GM12874 (cell line): ENCODE measurements at regions not wholly inside any gene's neighbourhood (a gene's known extent, or its start where the extent isn't known, plus 50 kb on each side); places are given as distances from the start of the nearest gene placed in this dataset.

Source experiments
- TF ChIP-seq, protein P1 (sequence below): IDR thresholded peaks from 2 replicates; pipeline ENCODE4 v1.5.1; 2011; ENCODE audit warnings: low read depth, mild to moderate bottlenecking, control low read depth, low read length, moderate library complexity; ENCODE audit not compliant: insufficient read depth

DNA sequence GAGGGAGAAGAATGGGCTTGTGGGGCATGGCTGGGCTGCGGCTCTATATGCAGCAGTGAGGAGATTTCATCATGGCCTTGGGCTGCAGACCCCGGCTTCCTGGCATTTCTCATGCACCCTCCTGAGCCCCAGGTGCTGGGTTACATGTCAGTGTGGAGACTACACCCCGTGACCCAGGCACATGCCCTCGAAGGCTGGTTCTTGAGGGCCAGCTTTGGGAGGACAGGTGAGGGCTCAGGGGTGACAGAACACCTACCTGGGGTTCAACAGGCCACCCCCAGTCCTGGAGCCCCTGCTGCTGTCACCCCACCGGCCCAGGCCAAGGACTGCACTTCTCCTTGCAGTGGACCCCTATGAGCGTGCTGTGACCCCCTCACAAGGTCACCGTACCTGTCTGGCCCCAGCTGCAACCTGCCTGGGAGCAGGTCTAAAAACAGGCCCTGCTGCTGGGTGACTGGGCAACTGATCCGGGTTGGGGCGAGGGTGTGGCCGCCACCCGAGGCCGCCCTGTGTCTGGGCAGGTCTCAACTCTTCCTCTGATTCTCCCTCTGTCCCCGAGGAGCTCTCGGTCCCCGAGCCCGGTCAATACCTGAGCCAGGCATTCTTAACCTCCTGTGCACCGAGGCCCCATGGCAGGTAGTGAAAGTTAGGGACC, 94.8 kb upstream of the OTOS start:
- TF ChIP-seq, protein P1, sequence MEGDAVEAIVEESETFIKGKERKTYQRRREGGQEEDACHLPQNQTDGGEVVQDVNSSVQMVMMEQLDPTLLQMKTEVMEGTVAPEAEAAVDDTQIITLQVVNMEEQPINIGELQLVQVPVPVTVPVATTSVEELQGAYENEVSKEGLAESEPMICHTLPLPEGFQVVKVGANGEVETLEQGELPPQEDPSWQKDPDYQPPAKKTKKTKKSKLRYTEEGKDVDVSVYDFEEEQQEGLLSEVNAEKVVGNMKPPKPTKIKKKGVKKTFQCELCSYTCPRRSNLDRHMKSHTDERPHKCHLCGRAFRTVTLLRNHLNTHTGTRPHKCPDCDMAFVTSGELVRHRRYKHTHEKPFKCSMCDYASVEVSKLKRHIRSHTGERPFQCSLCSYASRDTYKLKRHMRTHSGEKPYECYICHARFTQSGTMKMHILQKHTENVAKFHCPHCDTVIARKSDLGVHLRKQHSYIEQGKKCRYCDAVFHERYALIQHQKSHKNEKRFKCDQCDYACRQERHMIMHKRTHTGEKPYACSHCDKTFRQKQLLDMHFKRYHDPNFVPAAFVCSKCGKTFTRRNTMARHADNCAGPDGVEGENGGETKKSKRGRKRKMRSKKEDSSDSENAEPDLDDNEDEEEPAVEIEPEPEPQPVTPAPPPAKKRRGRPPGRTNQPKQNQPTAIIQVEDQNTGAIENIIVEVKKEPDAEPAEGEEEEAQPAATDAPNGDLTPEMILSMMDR, result no peak

DNA sequence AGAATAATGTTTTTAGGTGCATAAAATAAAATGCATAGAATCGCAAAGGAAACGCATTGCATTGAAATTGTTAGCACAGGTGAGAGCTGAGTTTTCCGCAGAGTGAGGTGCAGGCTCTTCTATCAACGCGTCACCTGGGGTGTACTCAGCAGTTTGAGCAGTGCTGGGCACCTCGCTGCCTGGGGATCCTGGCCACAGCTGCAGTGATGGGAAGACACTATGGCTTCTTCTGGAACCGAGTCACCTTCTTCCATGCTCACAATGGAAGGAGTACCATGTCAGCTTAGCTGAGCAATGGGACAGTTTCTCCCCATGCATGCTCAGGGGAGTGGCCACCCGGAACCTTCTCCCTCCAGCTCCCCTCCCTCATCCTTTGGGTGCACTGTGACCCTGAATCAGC, 95.4 kb upstream of the OTOS start:
- TF ChIP-seq, protein P1, result no peak

DNA sequence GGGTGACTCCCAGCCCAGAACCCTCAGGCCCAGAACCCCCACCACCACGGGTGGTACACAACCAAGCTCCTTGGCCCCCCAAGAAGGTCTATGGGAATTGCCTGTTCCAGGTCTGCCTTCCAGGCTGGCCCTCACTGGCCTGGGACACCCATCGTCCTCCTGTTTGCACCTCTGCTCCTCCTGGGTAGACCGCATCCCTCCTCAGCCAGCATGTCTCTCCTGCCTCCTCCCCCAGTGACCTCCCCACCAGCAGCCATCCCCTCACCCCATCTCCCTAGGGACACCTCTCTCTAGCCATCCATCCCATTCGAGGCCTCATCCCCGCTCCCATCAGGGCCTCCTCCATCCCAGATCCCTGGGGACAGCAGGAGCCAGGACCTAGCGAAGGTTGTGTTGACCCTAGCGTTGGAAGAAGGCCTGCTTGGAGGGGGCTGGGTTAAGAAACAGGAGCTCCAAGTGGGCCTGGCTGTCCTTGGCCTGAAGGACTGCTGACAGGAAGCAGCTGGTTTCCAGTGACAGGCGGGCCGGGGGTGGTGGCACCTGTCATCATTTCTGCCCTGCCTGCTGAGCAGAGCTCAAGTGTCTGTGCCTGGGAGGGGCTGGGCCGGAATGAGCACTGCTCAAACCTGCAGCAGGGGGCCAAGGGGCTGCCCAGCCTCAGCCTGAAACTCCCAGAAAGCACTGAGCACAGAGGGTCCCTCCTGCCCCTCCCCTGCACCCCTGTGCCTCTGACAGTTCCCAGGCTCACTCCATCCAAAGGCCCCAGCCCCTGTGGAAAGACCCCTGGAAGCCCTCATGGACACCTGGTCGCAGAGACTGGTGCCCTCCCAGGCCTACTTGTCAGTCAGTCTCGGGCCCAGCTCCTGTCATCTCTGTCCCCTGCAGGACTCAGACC, 96.0 kb upstream of the OTOS start:
- TF ChIP-seq, protein P1, result no peak

DNA sequence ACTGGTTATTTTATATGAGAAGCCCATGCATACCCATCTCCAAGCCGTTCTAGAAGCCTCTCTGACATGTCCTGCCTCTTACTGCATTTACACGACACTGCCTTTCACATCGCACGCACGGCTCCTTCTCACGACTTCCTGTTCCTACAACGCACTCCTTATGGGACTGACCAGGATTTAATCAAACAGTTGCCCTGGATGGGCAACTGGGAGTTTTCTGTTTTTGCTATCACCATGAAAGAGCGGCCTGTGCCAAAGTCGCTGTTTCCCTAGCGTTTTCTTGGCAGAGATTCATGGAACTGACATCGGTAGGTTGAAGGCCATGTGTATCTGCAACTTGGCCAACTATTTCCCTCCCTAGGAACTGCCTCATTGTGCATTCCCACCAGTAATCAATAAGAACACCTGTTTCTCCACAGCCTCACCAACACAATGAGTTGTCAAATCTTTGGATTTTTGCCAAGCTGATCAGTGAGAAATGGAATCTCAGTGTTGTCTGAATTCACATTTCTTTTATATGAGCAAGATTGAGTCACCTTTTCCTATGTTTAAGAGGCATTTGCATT, 97.2 kb upstream of the OTOS start:
- TF ChIP-seq, protein P1, result no peak

DNA sequence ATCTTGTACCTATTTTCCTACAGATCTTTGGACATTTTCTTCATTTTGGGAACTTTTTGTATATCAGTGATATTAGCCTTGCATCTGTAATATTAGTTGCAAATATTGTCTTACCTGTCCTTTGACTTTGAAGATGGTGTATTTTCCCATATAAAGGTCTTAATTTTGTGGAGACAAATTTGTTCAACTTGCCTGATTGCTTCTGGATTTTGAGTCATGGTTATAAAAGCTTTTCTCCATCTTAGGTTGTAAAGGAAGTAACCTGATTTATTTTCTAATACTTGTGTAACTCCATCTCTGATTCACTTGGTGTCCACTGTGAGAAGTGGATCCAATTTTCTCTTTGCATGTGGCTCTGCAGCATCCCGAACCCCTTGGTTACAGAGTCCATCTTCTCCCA, 97.7 kb upstream of the OTOS start:
- TF ChIP-seq, protein P1, result no peak

DNA sequence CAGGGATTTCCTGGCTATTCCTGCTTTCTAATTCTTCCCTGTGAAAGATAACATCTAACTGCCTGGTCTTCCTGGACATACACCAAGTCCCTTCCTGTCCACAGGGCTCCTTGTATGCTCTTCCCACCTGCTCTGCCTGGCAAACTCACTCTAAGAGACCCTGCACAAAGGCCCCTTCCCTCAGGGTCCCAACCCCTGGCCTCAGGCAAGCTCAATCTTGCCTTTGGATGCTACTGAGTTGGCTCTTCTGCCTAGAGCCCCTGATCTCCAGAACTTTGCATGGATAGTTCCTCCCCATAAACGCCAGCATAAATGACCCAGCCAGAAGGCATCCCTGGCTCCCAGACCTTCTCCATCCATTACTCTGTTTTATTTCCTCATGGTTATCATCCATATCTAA, 98.3 kb upstream of the OTOS start:
- TF ChIP-seq, protein P1, result no peak

DNA sequence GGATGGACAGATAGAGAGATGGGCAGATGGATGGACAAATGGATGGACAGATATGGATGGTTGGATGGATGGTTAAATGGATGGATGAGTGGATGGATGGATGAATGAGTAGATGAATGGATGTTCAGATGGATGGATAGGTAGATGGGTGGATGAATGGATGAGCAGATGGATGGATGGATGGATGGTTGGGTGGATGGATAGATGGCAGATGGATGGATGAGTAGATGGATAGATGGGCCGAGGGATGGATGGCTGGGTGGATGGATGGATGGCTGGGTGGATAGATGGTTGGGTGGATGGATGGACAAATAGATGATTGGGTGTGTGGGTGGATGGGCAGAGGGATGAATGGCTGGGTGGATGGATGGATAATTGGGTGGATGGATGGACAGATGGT, 98.9 kb upstream of the OTOS start:
- TF ChIP-seq, protein P1, result no peak
